Mesothelial cell of epicardium (in vitro differentiated cells): ENCODE measurements at regions not wholly inside any gene's neighbourhood (a gene's known extent, or its start where the extent isn't known, plus 50 kb on each side); places are given as distances from the start of the nearest gene placed in this dataset.

Experiments used
- DNase-seq, 2 experiments: peaks; one replicate each; pipeline ENCODE4 v3.0.0; 2021; ENCODE audit warnings: low spot score in 2 of 2; ENCODE audit not compliant: unreplicated experiment in 2 of 2
- H3K27ac Mint-ChIP-seq: 2 replicates; pipeline ENCODE4 v1.8.0; 2021; ENCODE audit warnings: mixed read lengths
- H3K27me3 Mint-ChIP-seq: 2 replicates; pipeline ENCODE4 v1.8.0; 2021; ENCODE audit warnings: low read depth, mixed read lengths
- H3K36me3 Mint-ChIP-seq: 2 replicates; pipeline ENCODE4 v1.8.0; 2021; ENCODE audit warnings: mixed read lengths
- H3K4me1 Mint-ChIP-seq: 2 replicates; pipeline ENCODE4 v1.8.0; 2021; ENCODE audit warnings: mixed read lengths
- H3K4me3 Mint-ChIP-seq: 2 replicates; pipeline ENCODE4 v1.8.0; 2021; ENCODE audit warnings: mild to moderate bottlenecking, moderate library complexity, mixed read lengths
- H3K9me3 Mint-ChIP-seq: 2 replicates; pipeline ENCODE4 v1.8.0; 2021; ENCODE audit warnings: mixed read lengths
- TF ChIP-seq, protein P1 (sequence below): fragments of 200-600 bp; sonication (generic); IDR thresholded peaks from one replicate; pipeline ENCODE4 v1.5.0; 2021; ENCODE audit warnings: antibody characterized with exemption; ENCODE audit not compliant: unreplicated experiment

DNA sequence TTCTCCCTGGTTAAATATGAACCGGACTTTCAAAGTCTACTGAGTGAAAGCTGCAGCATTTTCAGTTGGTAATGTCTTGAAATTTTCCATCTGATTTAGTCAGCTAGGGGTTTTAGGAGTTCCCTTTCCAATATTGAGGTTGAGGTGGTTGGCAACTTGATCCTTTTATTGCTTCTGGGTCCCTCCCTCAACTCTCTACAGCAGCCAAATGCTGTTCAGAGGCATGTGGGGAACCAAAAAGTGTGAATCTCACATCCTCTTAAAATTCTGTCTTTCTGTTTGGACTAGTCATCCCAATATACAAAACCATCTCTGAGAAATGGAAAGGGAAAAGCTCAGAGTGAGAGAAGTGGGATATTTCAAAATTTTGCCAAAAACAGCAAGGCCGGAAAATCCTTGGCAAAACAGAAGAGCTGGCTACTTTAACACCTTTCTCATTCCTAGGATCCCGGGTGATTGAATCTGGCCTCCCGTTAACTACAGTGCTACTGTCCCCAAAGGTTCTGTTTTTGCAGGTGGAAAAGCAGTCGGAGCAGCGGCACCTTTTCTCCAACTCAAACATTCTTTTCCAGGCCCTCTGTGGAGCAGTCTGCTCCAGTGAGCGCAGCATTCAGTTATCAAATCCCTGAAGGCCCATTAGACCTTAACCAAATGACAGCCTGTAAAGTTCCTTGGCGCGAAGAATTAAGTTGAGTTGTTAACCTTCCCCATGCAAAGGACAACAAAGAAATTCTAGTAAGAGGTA, 345.9 kb upstream of the NUDT12 start:
- TF ChIP-seq, protein P1, sequence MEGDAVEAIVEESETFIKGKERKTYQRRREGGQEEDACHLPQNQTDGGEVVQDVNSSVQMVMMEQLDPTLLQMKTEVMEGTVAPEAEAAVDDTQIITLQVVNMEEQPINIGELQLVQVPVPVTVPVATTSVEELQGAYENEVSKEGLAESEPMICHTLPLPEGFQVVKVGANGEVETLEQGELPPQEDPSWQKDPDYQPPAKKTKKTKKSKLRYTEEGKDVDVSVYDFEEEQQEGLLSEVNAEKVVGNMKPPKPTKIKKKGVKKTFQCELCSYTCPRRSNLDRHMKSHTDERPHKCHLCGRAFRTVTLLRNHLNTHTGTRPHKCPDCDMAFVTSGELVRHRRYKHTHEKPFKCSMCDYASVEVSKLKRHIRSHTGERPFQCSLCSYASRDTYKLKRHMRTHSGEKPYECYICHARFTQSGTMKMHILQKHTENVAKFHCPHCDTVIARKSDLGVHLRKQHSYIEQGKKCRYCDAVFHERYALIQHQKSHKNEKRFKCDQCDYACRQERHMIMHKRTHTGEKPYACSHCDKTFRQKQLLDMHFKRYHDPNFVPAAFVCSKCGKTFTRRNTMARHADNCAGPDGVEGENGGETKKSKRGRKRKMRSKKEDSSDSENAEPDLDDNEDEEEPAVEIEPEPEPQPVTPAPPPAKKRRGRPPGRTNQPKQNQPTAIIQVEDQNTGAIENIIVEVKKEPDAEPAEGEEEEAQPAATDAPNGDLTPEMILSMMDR = no peak
- Mint-ChIP-seq H3K4me1 (no peaks in the 10 kb centered on the region), H3K27me3 (no peaks in the 10 kb centered on the region), H3K36me3 (peaks cover 4% of the 10 kb centered on the region), H3K9me3 (peaks cover 12% of the 10 kb centered on the region), H3K4me3 (no peak overlapping the region), H3K27ac (no peak overlapping the region)
- no peak for DNase-seq

- TF ChIP-seq, protein P1 = no peak
- peaks cover 12% of the 10 kb centered on the region for H3K9me3 Mint-ChIP-seq
- no peak overlapping the region for H3K27ac Mint-ChIP-seq
- H3K36me3 Mint-ChIP-seq = peaks cover 4% of the 10 kb centered on the region
- H3K27me3 Mint-ChIP-seq = no peaks in the 10 kb centered on the region
- DNase-seq = no peak
- no peaks in the 10 kb centered on the region for H3K4me1 Mint-ChIP-seq
- no peak overlapping the region for H3K4me3 Mint-ChIP-seq
Measured at GRCh38 chr5:103907001-103907400, 344.4 kb upstream of the NUDT12 start.

DNA sequence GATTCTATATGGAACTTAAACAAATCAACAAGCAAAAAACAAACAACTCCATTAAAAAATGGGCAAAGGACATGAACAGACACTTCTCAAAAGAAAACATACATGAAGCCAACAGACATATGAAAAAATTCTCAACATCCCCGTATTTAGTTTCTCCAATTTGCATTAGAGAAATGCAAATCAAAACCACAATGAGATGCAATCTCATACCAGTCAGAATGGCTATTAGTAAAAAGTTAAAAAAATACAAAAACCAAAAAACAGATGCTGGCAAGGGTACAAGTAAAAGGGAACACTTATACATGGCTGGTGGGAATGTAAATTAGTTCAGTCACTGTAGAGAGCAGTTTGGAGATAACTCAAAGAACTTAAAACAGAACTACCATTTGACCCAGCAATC, 342.1 kb upstream of the NUDT12 start:
- H3K27ac Mint-ChIP-seq = no peak overlapping the region
- H3K4me1 Mint-ChIP-seq = no peaks in the 10 kb centered on the region
- H3K27me3 Mint-ChIP-seq = no peaks in the 10 kb centered on the region
- H3K36me3 Mint-ChIP-seq = peaks cover 4% of the 10 kb centered on the region
- H3K9me3 Mint-ChIP-seq = peaks cover 19% of the 10 kb centered on the region
- H3K4me3 Mint-ChIP-seq = no peak overlapping the region
- DNase-seq = no peak
- TF ChIP-seq, protein P1 = no peak

- DNase-seq = no peak
- H3K9me3 Mint-ChIP-seq = peaks cover 29% of the 10 kb centered on the region
- H3K4me3 Mint-ChIP-seq = no peak overlapping the region
- H3K27ac Mint-ChIP-seq = no peak overlapping the region
- TF ChIP-seq, protein P1 = no peak
- no peaks in the 10 kb centered on the region for H3K4me1 Mint-ChIP-seq
- H3K36me3 Mint-ChIP-seq = peaks cover 4% of the 10 kb centered on the region
- no peaks in the 10 kb centered on the region for H3K27me3 Mint-ChIP-seq
Measured at GRCh38 chr5:103902893-103903292, 340.3 kb upstream of the NUDT12 start.

DNA sequence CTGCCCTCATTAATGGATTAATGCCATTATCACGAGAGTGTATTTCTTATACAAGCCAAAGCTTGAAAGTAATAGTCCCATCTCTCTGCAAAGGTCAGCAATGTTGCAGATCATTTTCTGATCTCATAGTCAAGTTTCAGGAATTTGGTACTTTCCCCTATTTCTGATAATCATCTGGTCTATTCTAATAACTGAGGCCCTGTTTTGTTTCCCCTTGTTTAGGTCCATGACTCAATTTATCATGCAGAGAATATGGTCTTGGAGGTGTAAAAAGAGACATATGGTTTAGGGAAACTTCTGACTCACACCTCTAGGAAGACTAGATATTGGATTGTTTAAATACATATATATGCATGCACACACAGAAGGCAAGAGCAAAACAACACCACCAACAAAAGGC, 339.3 kb upstream of the NUDT12 start:
- no peak overlapping the region for H3K4me3 Mint-ChIP-seq
- no peak for DNase-seq

More for the DNA sequence above, 339.3 kb upstream of the NUDT12 start:
- no peaks in the 10 kb centered on the region for H3K4me1 Mint-ChIP-seq
- H3K36me3 Mint-ChIP-seq = peaks cover 4% of the 10 kb centered on the region
- TF ChIP-seq, protein P1 = no peak
- peaks cover 29% of the 10 kb centered on the region for H3K9me3 Mint-ChIP-seq
- no peak overlapping the region for H3K27ac Mint-ChIP-seq
- no peaks in the 10 kb centered on the region for H3K27me3 Mint-ChIP-seq
